DMS153 treated with DMSO at 0.1 percent for 48 hours (cell line): ENCODE measurements at regions not wholly inside any gene's neighbourhood (a gene's known extent, or its start where the extent isn't known, plus 50 kb on each side); places are given as distances from the start of the nearest gene placed in this dataset.
A peak's percentile ranks its signal among the peaks of the same experiment; 100 is the strongest.

Experiments
- DNase-seq: peaks from one replicate; lab custom pipeline; 2025; ENCODE audit not compliant: unreplicated experiment; lab: John Stamatoyannopoulos, UW

DNA sequence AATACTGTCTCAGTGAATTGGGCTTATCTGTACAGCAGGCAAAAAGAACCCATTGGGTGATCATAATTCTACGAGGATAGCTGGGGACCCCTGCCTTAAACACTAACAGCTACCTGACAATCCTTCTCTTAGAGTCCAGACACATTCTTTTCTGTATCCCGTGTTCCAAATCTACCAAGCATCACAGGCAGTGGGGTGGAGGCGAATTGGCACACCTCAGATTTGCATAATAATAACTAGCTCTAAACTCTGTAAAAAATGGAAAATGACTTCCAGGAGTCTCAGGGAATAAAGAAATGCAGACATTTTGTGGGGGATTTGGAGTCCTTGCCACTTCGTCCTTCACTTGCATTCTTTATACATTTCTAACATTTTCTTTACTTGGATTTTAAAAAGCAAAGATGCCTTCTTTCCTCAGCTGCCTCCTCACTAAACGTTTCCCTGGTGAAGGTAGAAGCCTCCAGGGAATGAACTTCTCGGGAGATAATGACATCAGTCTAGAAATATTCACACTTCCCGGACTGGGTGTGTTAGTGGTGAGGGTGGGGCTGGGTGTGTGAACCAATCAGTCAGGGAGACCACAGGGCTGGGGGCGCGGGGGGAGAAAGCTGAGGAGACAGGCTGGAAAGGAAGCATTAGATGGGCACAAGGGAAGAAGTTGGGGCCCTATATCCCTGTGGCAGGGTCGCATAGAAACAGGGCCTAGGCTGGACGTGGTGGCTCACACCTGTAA lies 59.1 kb upstream of the BOD1L2 start:
- no peak for DNase-seq

DNA sequence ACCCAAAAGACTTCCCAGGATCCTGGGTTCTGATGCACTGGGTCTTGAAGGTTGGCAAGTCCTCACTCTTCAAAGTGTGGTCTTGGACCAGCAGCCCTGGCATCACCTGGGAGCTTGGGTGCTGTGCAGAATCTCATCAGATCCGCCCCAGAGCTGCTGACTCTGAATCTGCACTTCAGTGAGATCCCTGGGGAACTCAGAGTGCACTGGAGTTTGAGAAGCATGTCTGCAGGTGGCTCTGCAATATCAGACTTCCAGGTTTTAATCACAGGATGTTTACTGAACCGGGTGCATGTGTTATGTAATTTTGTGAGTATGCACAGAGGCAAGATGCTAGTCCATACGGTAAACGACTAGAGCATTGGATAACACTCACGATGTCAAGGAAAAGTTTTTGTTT lies 58.0 kb upstream of the BOD1L2 start:
- peak; percentile 74 for DNase-seq

DNA sequence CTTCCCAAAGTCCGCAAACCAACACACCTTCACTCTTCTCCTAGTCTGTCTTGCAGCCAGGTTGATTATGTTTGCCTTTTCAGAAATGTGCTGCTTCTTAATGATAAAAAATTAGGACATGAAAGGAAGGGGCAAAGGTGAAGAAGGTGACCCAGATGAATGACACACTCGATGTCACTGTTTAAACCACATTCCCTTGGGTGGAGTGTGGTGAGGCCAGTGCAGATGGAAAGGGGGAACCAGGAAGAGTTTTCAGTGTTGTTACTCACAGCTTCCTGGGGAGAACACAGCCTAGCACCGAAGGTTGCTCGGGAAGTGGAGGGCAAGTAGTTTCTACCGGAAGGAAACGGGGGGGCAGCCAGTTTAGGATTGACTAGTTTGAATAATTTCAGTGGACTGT lies 57.2 kb upstream of the BOD1L2 start:
- DNase-seq, result no peak

DNA sequence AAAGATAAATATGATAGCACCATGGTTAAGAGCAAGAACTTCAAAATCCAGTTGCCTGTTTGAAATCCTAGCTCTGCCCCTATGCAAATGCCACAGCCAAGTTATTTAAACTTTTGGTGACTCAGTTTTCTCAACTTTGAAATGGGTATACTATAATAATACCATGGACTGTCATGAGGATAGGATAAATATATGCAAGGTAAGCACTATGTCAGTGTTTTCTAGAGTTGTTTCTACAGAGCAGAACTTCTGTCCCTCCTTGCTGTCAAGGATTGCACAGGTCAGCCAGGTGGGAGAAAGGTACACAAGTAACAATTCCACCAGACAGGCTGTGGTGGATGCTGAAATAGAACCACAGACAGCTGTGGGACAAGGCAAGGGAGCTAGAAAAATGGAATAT lies 55.7 kb upstream of the BOD1L2 start:
- DNase-seq, result no peak

DNA sequence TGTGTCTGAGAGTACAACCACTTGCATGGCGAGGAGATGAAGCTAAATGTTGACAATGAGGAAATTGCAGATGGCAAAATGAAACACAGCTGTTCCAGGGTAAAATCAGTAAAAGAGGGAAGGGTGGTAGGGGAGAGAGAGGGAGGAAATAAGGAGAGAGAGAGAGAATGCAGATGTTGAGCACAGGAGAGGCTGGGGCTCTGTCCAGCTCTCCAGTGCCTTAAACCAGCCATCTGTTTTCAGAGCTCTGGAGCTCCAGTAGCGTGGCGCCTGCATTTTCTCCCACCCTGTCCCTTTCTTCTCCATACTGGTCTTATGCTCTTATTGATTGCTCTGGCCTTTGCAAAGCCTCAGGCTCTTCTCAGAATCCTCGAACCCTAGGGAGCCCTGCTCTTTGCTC lies 52.7 kb upstream of the BOD1L2 start:
- no peak for DNase-seq

DNA sequence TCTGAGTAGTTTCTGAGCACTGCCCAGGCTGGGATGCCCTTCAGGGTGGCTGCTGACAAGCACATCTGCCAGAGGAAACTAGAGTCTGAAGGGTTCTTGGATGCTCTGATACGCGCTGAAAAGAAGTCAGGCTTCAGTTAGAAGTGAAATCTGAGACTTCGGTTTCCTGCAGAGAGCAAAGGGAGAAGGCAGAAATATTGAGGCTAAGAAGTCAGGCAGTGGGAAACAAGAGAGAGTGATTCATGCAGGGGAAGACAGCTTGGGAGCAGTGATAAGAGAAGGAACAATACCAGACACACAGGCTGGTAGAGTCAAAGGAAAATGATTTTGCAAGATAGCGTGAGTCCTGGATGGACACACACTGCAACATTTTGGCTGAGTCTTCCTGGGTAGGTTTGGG lies 51.0 kb upstream of the BOD1L2 start:
- no peak for DNase-seq
